ENCODE measurements at regions not wholly inside any gene's neighbourhood (a gene's known extent, or its start where the extent isn't known, plus 50 kb on each side); places are given as distances from the start of the nearest gene placed in this dataset.

GRCh38 chr18:57916684-57917083, 113.6 kb upstream of the ATP8B1 start:
- intact Hi-C loops (cut with micrococcal nuclease) = no loop called here

GRCh38 chr18:57915865-57916582, 112.9 kb upstream of the ATP8B1 start:
- intact Hi-C loops (cut with micrococcal nuclease) = no loop called here

- intact Hi-C loops (cut with micrococcal nuclease) = no loop called here
Observed at GRCh38 chr18:57915248-57915647, 112.1 kb upstream of the ATP8B1 start.

- intact Hi-C loops (cut with micrococcal nuclease) = no loop called here
Observed at GRCh38 chr18:57913686-57914085, 110.6 kb upstream of the ATP8B1 start.

- intact Hi-C loops (cut with micrococcal nuclease) = no loop called here
Observed at GRCh38 chr18:57910817-57911216, 107.7 kb upstream of the ATP8B1 start.

- intact Hi-C loops (cut with micrococcal nuclease) = no loop called here
Observed at GRCh38 chr18:57910134-57910533, 107.0 kb upstream of the ATP8B1 start.

GRCh38 chr18:57909620-57910019, 106.5 kb upstream of the ATP8B1 start:
- intact Hi-C loops (cut with micrococcal nuclease) = no loop called here

- intact Hi-C loops (cut with micrococcal nuclease) = no loop called here
Observed at GRCh38 chr18:57908092-57908491, 105.0 kb upstream of the ATP8B1 start.

GRCh38 chr18:57907550-57907949, 104.4 kb upstream of the ATP8B1 start:
- intact Hi-C loops (cut with micrococcal nuclease) = no loop called here

GRCh38 chr18:57906852-57907251, 103.7 kb upstream of the ATP8B1 start:
- intact Hi-C loops (cut with micrococcal nuclease) = no loop called here

GRCh38 chr18:57904535-57904934, 101.4 kb upstream of the ATP8B1 start:
- intact Hi-C loops (cut with micrococcal nuclease) = no loop called here

- intact Hi-C loops (cut with micrococcal nuclease) = no loop called here
Observed at GRCh38 chr18:57902721-57903120, 99.6 kb upstream of the ATP8B1 start.

GRCh38 chr18:57901825-57902589, 98.9 kb upstream of the ATP8B1 start:
- intact Hi-C loops (cut with micrococcal nuclease) = no loop called here

GRCh38 chr18:57900906-57901435, 97.9 kb upstream of the ATP8B1 start:
- intact Hi-C loops (cut with micrococcal nuclease) = no loop called here

- intact Hi-C loops (cut with micrococcal nuclease) = no loop called here
Observed at GRCh38 chr18:57898506-57899124, 95.5 kb upstream of the ATP8B1 start.

- intact Hi-C loops (cut with micrococcal nuclease) = no loop called here
Observed at GRCh38 chr18:57895182-57895581, 92.1 kb upstream of the ATP8B1 start.

GRCh38 chr18:57891707-57892391, 88.7 kb upstream of the ATP8B1 start:
- intact Hi-C loops (cut with micrococcal nuclease) = no loop called here

- intact Hi-C loops (cut with micrococcal nuclease) = no loop called here
Observed at GRCh38 chr18:57890266-57890665, 87.2 kb upstream of the ATP8B1 start.

GRCh38 chr18:57889841-57890240, 86.7 kb upstream of the ATP8B1 start:
- intact Hi-C loops (cut with micrococcal nuclease) = no loop called here

- intact Hi-C loops (cut with micrococcal nuclease) = no loop called here
Observed at GRCh38 chr18:57887543-57888383, 84.6 kb upstream of the ATP8B1 start.

GRCh38 chr18:57885931-57886330, 82.8 kb upstream of the ATP8B1 start:
- intact Hi-C loops (cut with micrococcal nuclease) = no loop called here

Measured in T-helper 2 cell treated with Interferon-gamma antibody and Interleukin-4, amounts not matched to agents 100 ng/mL and 5 ng/mL, for 36 hours (primary cell).